ENCODE measurements at regions not wholly inside any gene's neighbourhood (a gene's known extent, or its start where the extent isn't known, plus 50 kb on each side); places are given as distances from the start of the nearest gene placed in this dataset.
A peak's percentile ranks its signal among the peaks of the same experiment; 100 is the strongest.

DNA sequence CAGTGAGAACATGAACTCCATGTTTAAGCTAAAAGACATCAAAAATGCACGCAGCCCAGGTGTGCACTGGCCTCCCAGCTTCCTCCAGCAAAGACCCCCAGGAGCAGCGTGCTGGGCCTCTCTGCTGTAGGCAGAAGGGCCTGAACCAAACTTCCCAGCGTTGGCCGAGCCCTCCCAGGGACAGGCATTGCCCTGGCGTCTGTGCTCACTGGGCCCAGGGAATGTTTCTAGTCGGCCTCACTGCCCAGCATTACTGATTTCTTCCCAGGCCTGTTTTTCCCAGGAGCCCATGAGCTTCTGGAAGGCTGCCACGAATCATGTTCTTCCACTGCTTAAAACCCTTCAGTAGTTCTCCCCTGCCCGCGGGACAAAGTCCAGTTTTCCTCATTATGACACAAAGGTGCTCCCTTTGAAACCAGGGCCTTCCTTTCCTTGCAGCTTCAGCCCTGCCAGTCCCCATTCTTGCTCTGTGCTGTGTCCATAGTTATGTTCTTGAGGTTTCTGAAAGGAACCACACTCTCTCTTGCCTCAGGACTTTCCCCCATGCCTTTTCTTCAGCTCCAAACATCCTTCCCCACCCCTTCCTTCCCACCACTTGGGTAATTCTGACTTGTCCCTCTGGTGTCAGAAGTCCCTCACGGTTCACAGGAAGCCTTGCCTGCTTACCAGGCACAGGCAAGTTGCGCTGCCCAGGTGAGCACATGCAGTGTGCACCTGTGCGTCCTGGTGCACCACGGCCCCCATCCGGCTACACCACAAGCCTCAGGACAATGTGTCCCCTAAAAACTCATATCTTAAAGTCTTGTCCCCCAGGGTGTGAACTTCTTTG lies 93.4 kb upstream of the ENPP6 start:
- no peak for DNase-seq (ENCODE audit: low read depth in 1 of 2, low spot score in 1 of 2)

DNA sequence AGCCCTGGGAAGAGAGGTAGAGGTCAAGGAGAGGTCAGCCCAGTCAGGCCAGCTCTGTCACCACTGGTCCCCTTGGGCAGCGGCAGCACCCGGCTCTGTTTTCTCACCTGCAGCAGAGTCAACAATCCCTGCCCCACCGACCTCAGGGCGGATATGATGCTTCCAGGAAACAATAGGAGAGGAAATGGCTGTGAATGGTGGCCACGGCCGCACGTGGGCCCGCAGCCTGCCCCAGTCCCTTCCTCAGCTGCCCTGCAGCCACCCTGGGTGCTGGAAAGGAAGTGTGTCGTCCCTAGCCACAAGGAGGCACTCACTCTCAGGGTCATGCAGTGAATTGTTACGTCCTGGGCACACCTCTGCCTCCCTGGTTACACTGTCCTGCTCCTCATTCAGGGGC lies 92.5 kb upstream of the ENPP6 start:
- peak in 1 of 2 donors; percentile 6 for DNase-seq (ENCODE audit: low read depth in 1 of 2, low spot score in 1 of 2)

DNA sequence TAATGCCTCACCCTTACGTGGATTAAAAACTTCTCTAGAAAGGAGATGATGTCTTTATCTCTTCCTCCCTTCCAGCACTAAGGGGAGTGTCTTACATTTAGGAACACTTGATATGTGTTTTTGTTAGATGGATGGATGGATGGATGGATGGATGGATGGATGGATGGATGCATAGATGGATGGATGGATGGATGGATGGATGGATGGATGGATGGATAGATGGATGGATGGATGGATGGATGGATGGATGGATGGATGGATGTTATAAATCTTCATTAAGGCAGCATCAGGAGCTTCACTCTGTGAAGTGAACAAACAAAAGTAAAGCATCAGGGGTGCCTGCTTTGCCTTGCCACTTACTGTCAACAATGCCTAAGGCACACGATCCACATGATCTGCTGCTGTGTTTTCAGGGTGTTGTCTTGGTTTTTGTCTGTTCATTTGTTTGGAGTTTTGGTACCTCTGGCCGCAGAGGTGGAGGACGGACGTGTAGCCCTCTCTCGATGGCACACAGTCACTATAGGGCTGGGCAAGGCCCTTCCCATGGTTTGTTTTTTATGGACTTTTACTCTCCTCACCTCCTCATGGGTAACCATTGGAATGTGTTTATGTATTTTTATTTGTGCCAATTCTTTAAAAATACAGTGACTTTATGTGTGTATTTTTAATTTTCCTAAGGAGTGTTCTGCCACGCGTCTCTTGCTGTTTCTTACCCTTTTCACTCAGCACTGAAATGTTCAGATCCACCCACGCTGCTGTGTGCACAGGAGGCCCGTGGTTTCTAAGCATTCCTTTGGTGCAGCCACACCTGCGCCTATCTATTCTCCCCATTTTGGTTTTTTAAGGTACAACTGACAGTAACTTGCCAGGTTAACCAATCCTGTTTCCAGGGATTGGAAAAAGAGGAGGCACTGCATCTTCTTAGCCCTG lies 91.8 kb upstream of the ENPP6 start:
- no peak for DNase-seq (ENCODE audit: low read depth in 1 of 2, low spot score in 1 of 2)

DNA sequence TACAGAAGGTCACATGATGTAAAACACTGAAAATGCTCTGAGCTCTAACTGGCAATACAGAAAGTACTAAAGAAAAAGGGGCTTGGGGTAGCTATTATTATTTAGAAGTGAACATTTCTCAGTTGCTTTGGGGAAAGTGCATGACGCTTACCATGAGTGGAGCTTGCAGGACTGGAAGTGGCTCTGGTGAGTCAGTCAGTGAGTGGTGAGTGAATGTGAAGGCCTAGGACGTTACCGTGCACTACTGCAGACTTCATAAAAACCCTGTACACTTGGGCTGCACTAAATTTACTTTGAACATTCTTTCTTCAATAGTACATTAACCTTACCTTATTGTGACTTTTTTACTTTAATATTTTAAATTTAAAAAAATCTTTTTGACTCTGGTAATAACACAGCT lies 89.3 kb upstream of the ENPP6 start:
- no peak for DNase-seq (ENCODE audit: low read depth in 1 of 2, low spot score in 1 of 2)

GRCh38 chr4:184306470-184306869 lies 88.8 kb upstream of the ENPP6 start:
- DNase-seq (ENCODE audit: low read depth in 1 of 2, low spot score in 1 of 2) = no peak

- DNase-seq (ENCODE audit: low read depth in 1 of 2, low spot score in 1 of 2) = no peak
Measured at GRCh38 chr4:184300816-184301215, 83.1 kb upstream of the ENPP6 start.

DNA sequence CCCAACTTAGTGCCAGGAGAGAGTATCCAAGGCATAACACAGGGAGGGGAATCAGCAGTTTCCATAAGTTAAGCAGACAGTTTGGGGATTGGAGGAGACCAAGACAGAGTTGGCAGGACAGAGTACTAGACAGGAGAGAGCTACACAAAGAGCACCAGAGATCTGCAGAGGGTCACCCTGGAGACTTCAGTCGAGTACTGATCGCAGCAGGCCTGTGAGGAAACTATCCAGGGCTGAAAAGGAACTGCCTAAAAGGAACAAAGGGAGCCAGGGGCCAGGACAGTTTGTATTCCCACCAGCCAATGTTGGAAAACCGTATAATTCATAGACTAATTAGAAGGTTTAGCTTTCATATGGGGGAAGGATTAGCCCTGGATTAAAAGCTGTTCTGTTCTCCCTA lies 80.6 kb upstream of the ENPP6 start:
- DNase-seq (ENCODE audit: low read depth in 1 of 2, low spot score in 1 of 2) = no peak

GRCh38 chr4:184295206-184295605 lies 77.5 kb upstream of the ENPP6 start:
- DNase-seq (ENCODE audit: low read depth in 1 of 2, low spot score in 1 of 2) = no peak

- DNase-seq (ENCODE audit: low read depth in 1 of 2, low spot score in 1 of 2) = no peak
Measured at GRCh38 chr4:184294606-184295133, 77.0 kb upstream of the ENPP6 start.

DNA sequence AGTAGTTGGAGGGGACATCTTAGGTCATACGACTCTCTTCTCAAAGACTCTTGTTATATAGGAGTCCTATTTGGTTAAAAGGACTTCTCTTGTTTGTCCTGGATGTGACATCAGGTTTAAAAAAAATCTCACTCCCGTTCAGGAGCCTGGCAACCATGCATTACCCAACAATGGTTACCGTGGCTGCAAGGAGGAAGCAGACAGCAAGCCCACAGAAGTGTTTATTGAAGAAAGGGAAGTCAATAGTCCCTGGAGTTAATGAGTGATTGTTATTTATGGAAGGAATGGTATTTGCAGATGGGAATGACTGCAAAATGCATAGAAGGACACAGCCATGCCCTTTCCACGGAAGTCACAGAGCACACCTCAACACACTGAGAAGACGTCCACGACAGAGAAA lies 75.9 kb upstream of the ENPP6 start:
- no peak for DNase-seq (ENCODE audit: low read depth in 1 of 2, low spot score in 1 of 2)

- DNase-seq (ENCODE audit: low read depth in 1 of 2, low spot score in 1 of 2) = no peak
Measured at GRCh38 chr4:184292877-184293276, 75.2 kb upstream of the ENPP6 start.

GRCh38 chr4:184292465-184292867 lies 74.8 kb upstream of the ENPP6 start:
- no peak for DNase-seq (ENCODE audit: low read depth in 1 of 2, low spot score in 1 of 2)

DNA sequence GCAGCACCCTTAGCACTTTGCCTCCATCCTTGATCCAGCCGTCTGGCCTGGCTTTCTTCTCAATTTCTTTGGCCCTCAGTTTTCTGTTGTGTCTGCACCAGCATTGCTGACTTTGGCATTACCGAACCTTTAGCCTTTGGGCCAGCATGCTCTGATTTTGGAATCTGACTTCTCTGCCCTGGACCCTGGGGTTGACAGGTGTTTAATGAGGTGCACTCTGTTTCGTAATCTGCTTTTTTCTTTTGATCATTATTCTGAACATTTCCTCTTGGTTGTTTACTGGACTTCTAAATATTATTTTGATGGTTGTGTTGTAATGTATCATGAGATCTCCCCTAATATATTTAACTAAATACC lies 71.5 kb upstream of the ENPP6 start:
- no peak for DNase-seq (ENCODE audit: low read depth in 1 of 2, low spot score in 1 of 2)

DNA sequence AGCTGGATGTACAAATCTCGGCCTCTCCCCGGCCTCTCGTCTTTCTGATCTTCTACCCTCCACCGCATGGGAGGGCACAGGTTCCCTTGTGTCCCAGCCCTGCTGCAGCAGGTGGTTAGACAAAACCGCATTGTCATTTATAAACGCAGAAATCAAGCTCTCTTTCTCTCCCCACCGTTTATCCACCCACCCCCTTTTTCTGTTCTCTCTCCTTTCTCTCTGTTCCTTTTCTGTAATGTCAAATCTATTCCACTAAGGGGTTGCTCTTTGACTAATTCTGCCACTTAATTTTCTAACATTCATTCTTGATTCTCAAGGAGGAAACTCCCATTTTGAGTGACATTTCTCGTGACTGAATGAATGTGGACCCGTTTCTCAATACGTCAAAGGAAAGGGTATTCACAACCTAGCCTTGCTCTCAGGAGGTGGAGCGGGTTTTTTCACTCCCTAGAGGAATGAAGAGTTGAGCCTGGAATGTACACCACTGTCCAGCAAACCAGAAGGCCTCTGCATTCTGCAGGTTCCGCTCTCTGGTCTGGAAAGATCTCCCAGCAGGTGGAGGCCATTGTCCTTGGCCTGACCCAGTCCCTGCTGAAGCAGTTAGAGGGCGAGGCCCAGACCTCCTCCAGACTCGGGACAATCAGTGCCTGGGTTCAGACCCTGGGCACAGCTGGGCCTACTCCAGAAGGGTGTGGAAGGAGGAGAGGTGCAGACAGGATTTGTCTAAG lies 70.9 kb upstream of the ENPP6 start:
- no peak for DNase-seq (ENCODE audit: low read depth in 1 of 2, low spot score in 1 of 2)

DNA sequence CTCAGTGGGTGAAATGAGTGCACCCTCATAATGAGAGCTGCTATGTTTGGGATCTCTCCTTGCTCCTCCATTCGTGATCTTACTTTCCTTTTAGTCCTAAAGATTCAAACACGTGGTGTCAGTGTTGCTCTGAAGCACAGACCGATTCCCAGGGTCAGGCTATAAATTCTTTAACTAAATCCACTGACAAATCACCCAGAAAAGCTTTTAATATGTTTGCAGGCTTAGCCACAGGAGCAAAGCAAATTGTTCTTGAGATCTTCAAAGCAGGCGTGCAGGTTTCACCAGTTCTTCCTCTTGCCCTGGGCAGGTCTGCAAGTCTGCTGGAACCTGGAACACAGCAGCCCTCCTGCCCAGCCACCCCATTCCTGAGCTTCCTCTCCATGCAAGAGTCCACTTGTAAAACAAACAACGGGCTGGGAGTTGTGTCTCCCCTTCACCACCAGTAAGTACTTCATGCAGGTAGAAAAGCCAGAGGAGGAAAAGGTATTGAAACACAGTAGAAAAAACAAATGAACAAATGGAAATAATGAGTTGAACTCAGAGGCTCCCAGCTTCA lies 70.1 kb upstream of the ENPP6 start:
- DNase-seq (ENCODE audit: low read depth in 1 of 2, low spot score in 1 of 2) = no peak

GRCh38 chr4:184286358-184286757 lies 68.7 kb upstream of the ENPP6 start:
- no peak for DNase-seq (ENCODE audit: low read depth in 1 of 2, low spot score in 1 of 2)

- no peak for DNase-seq (ENCODE audit: low read depth in 1 of 2, low spot score in 1 of 2)
Measured at GRCh38 chr4:184284742-184285141, 67.1 kb upstream of the ENPP6 start.

DNA sequence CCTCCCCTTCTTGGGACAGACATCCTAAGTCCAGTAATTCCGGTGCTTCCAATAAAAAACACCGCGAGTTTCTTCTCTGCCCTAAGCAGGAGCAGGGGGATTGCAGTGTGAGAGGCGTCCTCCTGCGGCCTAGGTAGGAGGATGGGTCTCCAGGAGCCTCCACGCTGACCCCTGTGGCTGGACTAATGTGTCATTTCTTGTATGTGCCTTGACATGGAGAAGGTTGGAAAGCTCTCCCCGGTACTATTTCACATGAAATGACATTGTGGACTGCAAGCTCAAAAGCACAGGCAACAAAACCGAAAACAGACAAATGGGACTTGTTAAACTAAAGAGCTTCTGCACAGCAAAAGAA lies 66.6 kb upstream of the ENPP6 start:
- no peak for DNase-seq (ENCODE audit: low read depth in 1 of 2, low spot score in 1 of 2)

DNA sequence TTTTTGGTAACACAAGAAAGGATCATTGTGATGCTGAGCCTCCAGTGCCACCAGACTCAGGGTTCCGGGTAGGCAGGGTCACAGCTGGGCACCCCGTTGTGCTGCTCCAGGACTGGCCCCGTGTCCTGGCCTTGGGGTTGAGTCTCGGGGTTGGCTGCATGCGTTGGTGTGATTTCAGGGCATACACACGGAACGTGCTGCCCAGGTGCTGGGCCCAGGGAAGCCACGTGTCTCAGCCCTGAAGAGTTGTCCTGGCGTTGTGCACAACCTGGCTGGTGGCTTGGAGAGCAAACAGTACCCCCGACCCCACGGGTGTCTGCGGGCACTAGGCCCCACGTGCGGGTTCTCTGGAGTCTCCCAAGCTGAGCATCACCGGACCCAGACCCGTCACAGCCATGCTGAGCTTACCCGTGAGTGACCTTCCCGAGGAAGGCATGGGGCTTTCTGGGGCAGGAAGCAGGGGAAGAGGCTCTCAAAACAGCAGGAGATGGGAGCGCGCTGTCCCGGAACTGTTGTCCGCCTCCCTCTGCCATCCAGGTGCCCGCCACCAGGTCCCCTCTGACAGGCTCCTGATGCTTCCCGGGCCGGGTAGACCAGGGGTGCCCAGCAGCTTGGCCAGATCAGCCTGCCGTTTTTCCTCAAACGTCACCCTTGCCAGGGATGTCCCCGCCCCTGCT lies 66.1 kb upstream of the ENPP6 start:
- DNase-seq (ENCODE audit: low read depth in 1 of 2, low spot score in 1 of 2) = no peak

DNA sequence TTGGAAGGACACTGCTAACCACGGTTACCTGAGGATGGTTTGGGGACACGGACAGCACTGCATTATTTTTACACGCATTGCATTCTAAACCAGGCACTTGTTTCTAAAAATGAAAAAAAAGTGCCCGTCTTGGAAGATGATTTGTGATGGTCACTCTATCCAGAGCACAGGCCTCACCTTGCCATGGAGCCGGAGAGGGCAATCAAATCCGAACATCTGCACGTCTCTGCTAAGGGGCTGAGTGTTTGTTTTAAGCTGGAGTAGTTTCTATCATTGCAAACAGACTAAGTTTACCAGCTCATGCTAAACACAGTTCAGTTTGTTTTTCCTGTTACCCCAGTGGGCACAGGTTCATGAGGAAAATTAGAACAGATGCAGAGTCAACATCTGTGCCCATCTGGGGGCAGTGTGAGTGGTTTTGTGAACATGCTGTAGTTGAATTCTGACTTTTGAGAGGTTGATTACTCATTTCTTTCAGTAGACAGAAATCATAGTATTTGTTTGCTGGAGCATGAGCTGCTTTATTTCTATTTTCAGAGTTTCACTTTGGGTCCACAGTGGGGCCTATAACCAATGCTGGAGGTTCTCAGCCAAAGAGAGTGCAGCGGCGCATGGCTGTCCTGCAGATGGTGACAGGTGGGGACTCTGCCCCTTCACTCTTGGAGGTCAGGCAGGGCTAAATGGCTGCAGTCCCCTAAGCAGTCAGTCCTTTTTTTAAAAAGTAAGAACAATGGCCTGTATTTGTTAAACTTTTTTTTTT lies 65.4 kb upstream of the ENPP6 start:
- DNase-seq (ENCODE audit: low read depth in 1 of 2, low spot score in 1 of 2) = no peak

All from stimulated activated CD4-positive, alpha-beta T cell treated with anti-CD3 and anti-CD28 coated beads, Interleukin-15, amount 100 ng/mL, for 1 hour (primary cell).